ENCODE measurements at regions not wholly inside any gene's neighbourhood (a gene's known extent, or its start where the extent isn't known, plus 50 kb on each side); places are given as distances from the start of the nearest gene placed in this dataset.

- TF ChIP-seq CTCF (conservative IDR thresholded peaks at IDR 0.05; ENCODE audit: low read depth, low read length) (no peak), EZH2 (IDR thresholded peaks at IDR 0.05; ENCODE audit: borderline replicate concordance, low read depth, low read length, poor library complexity, severe bottlenecking) (no peak)
- Histone ChIP-seq H3K4me1 (ENCODE audit: insufficient read depth, low read length, poor library complexity, severe bottlenecking) (no peaks in the 10 kb centered on the region), H3K9me3 (ENCODE audit: low read depth, low read length, poor library complexity, severe bottlenecking) (no peaks in the 10 kb centered on the region), H3K4me3 (ENCODE audit: low read depth, low read length, poor library complexity, severe bottlenecking) (no peak overlapping the region), H3K36me3 (ENCODE audit: insufficient read depth, low read length, poor library complexity, severe bottlenecking) (no peaks in the 10 kb centered on the region), H3K27me3 (replicated peaks; ENCODE audit: insufficient read depth, low read depth, low read length, poor library complexity) (no peaks in the 10 kb centered on the region), H3K27ac (ENCODE audit: low read depth, low read length, poor library complexity, severe bottlenecking) (no peak overlapping the region)
- ChIA-PET POLR2A (ENCODE audit: low non-redundant PET) (no interaction called here), CTCF (no interaction called here)
- no peak for DNase-seq (ENCODE audit: low spot score)
- BruUV-seq (replicated peaks), result no TSS peak
- intact Hi-C loops (cut with micrococcal nuclease; ENCODE audit: unreplicated experiment), result no loop called here
Measured at GRCh38 chr4:166460769-166461550, 587.9 kb downstream of the TLL1 start.

- Histone ChIP-seq H3K4me1 (ENCODE audit: insufficient read depth, low read length, poor library complexity, severe bottlenecking) (no peaks in the 10 kb centered on the region), H3K36me3 (ENCODE audit: insufficient read depth, low read length, poor library complexity, severe bottlenecking) (no peaks in the 10 kb centered on the region), H3K27ac (ENCODE audit: low read depth, low read length, poor library complexity, severe bottlenecking) (no peak overlapping the region), H3K4me3 (ENCODE audit: low read depth, low read length, poor library complexity, severe bottlenecking) (no peak overlapping the region), H3K27me3 (replicated peaks; ENCODE audit: insufficient read depth, low read depth, low read length, poor library complexity) (no peaks in the 10 kb centered on the region), H3K9me3 (ENCODE audit: low read depth, low read length, poor library complexity, severe bottlenecking) (no peaks in the 10 kb centered on the region)
- ChIA-PET CTCF (no interaction called here), POLR2A (ENCODE audit: low non-redundant PET) (no interaction called here)
- TF ChIP-seq CTCF (conservative IDR thresholded peaks at IDR 0.05; ENCODE audit: low read depth, low read length) (no peak), EZH2 (IDR thresholded peaks at IDR 0.05; ENCODE audit: borderline replicate concordance, low read depth, low read length, poor library complexity, severe bottlenecking) (no peak)
- no peak for DNase-seq (ENCODE audit: low spot score)
- no TSS peak for BruUV-seq (replicated peaks)
- intact Hi-C loops (cut with micrococcal nuclease; ENCODE audit: unreplicated experiment), result no loop called here
Measured at GRCh38 chr4:166481055-166481454, 608.0 kb downstream of the TLL1 start.

- no TSS peak for BruUV-seq (replicated peaks)
- no peaks in the 10 kb centered on the region for H3K36me3 ChIP-seq (ENCODE audit: insufficient read depth, low read length, poor library complexity, severe bottlenecking)
- no peaks in the 10 kb centered on the region for H3K27me3 ChIP-seq (replicated peaks; ENCODE audit: insufficient read depth, low read depth, low read length, poor library complexity)
- no peaks in the 10 kb centered on the region for H3K9me3 ChIP-seq (ENCODE audit: low read depth, low read length, poor library complexity, severe bottlenecking)
- no peaks in the 10 kb centered on the region for H3K4me1 ChIP-seq (ENCODE audit: insufficient read depth, low read length, poor library complexity, severe bottlenecking)
- POLR2A ChIA-PET (ENCODE audit: low non-redundant PET), result no interaction called here
- CTCF ChIA-PET, result no interaction called here
- intact Hi-C loops (cut with micrococcal nuclease; ENCODE audit: unreplicated experiment), result no loop called here
- no peak overlapping the region for H3K27ac ChIP-seq (ENCODE audit: low read depth, low read length, poor library complexity, severe bottlenecking)
- H3K4me3 ChIP-seq (ENCODE audit: low read depth, low read length, poor library complexity, severe bottlenecking), result no peak overlapping the region
- no peak for DNase-seq (ENCODE audit: low spot score)
- no peak for TF ChIP-seq CTCF (conservative IDR thresholded peaks at IDR 0.05; ENCODE audit: low read depth, low read length)
- no peak for TF ChIP-seq EZH2 (IDR thresholded peaks at IDR 0.05; ENCODE audit: borderline replicate concordance, low read depth, low read length, poor library complexity, severe bottlenecking)
Measured at GRCh38 chr4:166481739-166482138, 608.7 kb downstream of the TLL1 start.
